ENCODE measurements at regions not wholly inside any gene's neighbourhood (a gene's known extent, or its start where the extent isn't known, plus 50 kb on each side); places are given as distances from the start of the nearest gene placed in this dataset.

- TF ChIP-seq PRDM15 (CRISPR knock-in tag; IDR thresholded peaks at IDR 0.05) (no peak), ZNF217 (IDR thresholded peaks at IDR 0.05) (no peak)
These were observed 334.9 kb downstream of the C12orf75 start (continued) for GRCh38 chr12:105665366-105665765.

- no peak for ATAC-seq
- no peaks in the 10 kb centered on the region for H3K4me1 ChIP-seq (ENCODE audit: control insufficient read depth, insufficient read depth, low read length)
- ChIA-PET POLR2A (no interaction called here), RAD21 (ENCODE audit: unreplicated experiment) (no interaction called here), CTCF (no interaction called here), SMC1A (ENCODE audit: uncharacterized antibody, unreplicated experiment) (no interaction called here)
- no peak overlapping the region for H3K4me3 ChIP-seq
- H3K36me3 ChIP-seq (ENCODE audit: control insufficient read depth in 2 of 2, insufficient read depth in 2 of 2, low read length in 1 of 2): no peaks in the 10 kb centered on the region
- no peaks in the 10 kb centered on the region for H3K79me2 ChIP-seq (ENCODE audit: control insufficient read depth, insufficient read depth, low read length)
- FAIRE-seq: no peak
- BruUV-seq (replicated peaks): no TSS peak
- H3K27me3 ChIP-seq (replicated peaks in 1 of 2; ENCODE audit: control insufficient read depth in 2 of 2, insufficient read depth in 2 of 2, low read length in 1 of 2): no peaks in the 10 kb centered on the region
- no peak overlapping the region for H2AFZ ChIP-seq (ENCODE audit: control insufficient read depth, low read depth, low read length)
- no peak for DNase-seq (ENCODE audit: low read depth, low spot score)
- H4K20me1 ChIP-seq (ENCODE audit: control insufficient read depth, insufficient read depth): no peaks in the 10 kb centered on the region
- WGBS (ENCODE audit: insufficient coverage, insufficient replicate concordance, low lambda C conversion rate, missing lambda C conversion rate): 24% methylated on average over 2 of the region's 2 CpGs
- in situ Hi-C loops (cut with MboI): no loop called here
- no peak overlapping the region for H3K4me2 ChIP-seq (ENCODE audit: control insufficient read depth, insufficient read depth)
- intact Hi-C loops (cut with micrococcal nuclease; ENCODE audit: unreplicated experiment): no loop called here
- H3K9me3 ChIP-seq (replicated peaks; ENCODE audit: control insufficient read depth, insufficient read depth, low read length): no peaks in the 10 kb centered on the region
- H3K9ac ChIP-seq (ENCODE audit: control insufficient read depth, insufficient read depth, low read length): no peak overlapping the region
- no peak overlapping the region for H3K27ac ChIP-seq (ENCODE audit: control insufficient read depth, insufficient read depth)
- TF ChIP-seq SPI1 (IDR thresholded peaks at IDR 0.05; ENCODE audit: borderline replicate concordance, insufficient read depth, low read depth, low read length) (no peak), ZNF687 (IDR thresholded peaks at IDR 0.05) (no peak), EP300 (IDR thresholded peaks at IDR 0.05; ENCODE audit: borderline replicate concordance in 1 of 2, control insufficient read depth in 1 of 2, low read depth in 2 of 2, low read length in 2 of 2) (no peak), GABPA (IDR thresholded peaks at IDR 0.05; ENCODE audit: low read depth) (no peak), IKZF2 (IDR thresholded peaks at IDR 0.05) (no peak), SUPT20H (IDR thresholded peaks at IDR 0.05; ENCODE audit: borderline replicate concordance, control insufficient read depth, low read depth, low read length) (no peak), CBFB (IDR thresholded peaks at IDR 0.05; ENCODE audit: low read depth) (no peak), RUNX3 (IDR thresholded peaks at IDR 0.05; ENCODE audit: low read length) (no peak), LARP7 (IDR thresholded peaks at IDR 0.05) (no peak), ZNF207 (IDR thresholded peaks at IDR 0.05; ENCODE audit: borderline replicate concordance) (no peak)
These were observed 337.7 kb downstream of the C12orf75 start for GRCh38 chr12:105667973-105668743.
